ENCODE measurements at regions not wholly inside any gene's neighbourhood (a gene's known extent, or its start where the extent isn't known, plus 50 kb on each side); places are given as distances from the start of the nearest gene placed in this dataset.

- WGBS, 2 donors = 78 to 80% methylated on average over 4 of the region's 4 CpGs
- DNase-seq (ENCODE audit: low spot score in 2 of 2) = no peak
- TF ChIP-seq POLR2A (IDR thresholded peaks at IDR 0.05) = no peak
- TF ChIP-seq, protein P1, sequence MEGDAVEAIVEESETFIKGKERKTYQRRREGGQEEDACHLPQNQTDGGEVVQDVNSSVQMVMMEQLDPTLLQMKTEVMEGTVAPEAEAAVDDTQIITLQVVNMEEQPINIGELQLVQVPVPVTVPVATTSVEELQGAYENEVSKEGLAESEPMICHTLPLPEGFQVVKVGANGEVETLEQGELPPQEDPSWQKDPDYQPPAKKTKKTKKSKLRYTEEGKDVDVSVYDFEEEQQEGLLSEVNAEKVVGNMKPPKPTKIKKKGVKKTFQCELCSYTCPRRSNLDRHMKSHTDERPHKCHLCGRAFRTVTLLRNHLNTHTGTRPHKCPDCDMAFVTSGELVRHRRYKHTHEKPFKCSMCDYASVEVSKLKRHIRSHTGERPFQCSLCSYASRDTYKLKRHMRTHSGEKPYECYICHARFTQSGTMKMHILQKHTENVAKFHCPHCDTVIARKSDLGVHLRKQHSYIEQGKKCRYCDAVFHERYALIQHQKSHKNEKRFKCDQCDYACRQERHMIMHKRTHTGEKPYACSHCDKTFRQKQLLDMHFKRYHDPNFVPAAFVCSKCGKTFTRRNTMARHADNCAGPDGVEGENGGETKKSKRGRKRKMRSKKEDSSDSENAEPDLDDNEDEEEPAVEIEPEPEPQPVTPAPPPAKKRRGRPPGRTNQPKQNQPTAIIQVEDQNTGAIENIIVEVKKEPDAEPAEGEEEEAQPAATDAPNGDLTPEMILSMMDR (IDR thresholded peaks at IDR 0.05) = no peak
- intact Hi-C loops (cut with DNase I; ENCODE audit: low total_unique reads) = no loop called here
- no peak overlapping the region for H3K4me3 ChIP-seq (ENCODE audit: low read depth, poor library complexity, severe bottlenecking)
Observed at GRCh38 chr5:175056831-175057230, 332.4 kb downstream of the MSX2 start.

GRCh38 chr5:175054243-175054642 is 329.9 kb downstream of the MSX2 start:
- intact Hi-C loops (cut with DNase I; ENCODE audit: low total_unique reads) = no loop called here
- no peak overlapping the region for H3K4me3 ChIP-seq (ENCODE audit: low read depth, poor library complexity, severe bottlenecking)
- 67 to 71% methylated on average over 3 of the region's 3 CpGs for WGBS, 2 donors
- no peak for DNase-seq (ENCODE audit: low spot score in 2 of 2)
- TF ChIP-seq POLR2A (IDR thresholded peaks at IDR 0.05) = no peak

DNA sequence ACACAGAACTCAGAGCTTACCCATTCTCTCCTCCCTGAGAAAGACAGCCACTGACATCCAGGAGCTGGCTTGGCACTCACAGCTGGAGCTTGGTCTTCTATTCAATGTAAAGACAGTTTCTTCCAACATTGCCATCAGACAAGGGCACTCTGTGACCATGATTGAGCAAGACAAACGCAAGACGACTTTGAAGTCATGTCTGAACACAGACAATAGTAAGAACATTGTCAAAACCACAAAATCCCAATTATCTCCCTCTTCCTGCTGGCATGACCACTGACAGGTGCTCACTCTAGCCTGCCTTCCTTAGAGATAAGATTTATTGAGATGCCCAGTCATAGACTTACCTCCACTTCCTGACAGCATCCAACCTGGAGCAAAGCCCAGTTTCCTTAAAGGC is 328.0 kb downstream of the MSX2 start:
- no peak overlapping the region for H3K4me3 ChIP-seq (ENCODE audit: low read depth, poor library complexity, severe bottlenecking)
- TF ChIP-seq, protein P1 (IDR thresholded peaks at IDR 0.05) = no peak
- WGBS, 2 donors = 67 to 72% methylated on average over 2 of the region's 2 CpGs
- no peak for DNase-seq (ENCODE audit: low spot score in 2 of 2)
- intact Hi-C loops (cut with DNase I; ENCODE audit: low total_unique reads) = no loop called here

DNA sequence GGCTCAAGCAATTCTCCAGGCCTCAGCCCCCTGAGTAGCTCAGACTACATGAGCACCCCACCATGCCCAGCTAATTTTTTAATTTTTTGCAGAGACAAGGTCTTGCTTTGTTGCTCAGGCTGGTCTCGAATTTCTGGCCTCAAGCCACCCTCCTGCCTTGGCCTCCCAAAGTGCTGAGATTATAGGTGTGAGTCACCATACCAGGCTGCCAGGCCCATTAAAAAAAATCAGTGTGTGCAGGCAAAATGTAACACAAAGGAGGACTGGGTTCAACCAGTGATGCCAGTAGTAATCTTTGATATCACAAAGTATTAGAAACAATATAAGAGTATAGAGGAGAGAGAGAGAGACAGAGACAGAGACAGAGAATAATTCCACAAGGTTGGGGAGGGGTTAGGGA is 322.7 kb downstream of the MSX2 start:
- H3K4me3 ChIP-seq (ENCODE audit: low read depth, poor library complexity, severe bottlenecking) = no peak overlapping the region
- DNase-seq (ENCODE audit: low spot score in 2 of 2) = no peak
- 23 to 52% methylated on average over 1 of the region's 1 CpG for WGBS, 2 donors
- no peak for TF ChIP-seq POLR2A (IDR thresholded peaks at IDR 0.05)
- TF ChIP-seq, protein P1 (IDR thresholded peaks at IDR 0.05) = no peak
- intact Hi-C loops (cut with DNase I; ENCODE audit: low total_unique reads) = no loop called here

DNA sequence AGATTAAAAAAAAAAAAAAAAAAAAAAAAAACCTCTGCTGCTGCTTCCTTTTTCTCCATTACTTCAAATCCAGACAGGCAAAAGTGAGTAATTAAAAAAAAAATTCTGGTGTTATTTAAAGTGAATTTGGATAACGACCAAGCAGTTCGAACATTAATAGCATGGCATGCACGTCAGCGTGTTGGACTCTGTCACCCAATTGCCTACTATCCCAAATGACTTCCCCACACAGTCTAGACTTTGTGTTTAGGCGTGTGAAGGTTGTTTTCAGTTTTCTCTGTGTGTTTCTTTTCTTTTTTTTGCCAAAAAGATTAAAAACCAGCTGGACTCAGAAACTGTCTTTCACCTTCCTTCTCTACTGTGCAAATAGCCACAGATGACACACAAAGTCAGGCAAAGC is 321.4 kb downstream of the MSX2 start:
- intact Hi-C loops (cut with DNase I; ENCODE audit: low total_unique reads) = no loop called here
- no peak for DNase-seq (ENCODE audit: low spot score in 2 of 2)
- TF ChIP-seq POLR2A (IDR thresholded peaks at IDR 0.05) = no peak
- TF ChIP-seq, protein P1 (IDR thresholded peaks at IDR 0.05) = no peak
- no peak overlapping the region for H3K4me3 ChIP-seq (ENCODE audit: low read depth, poor library complexity, severe bottlenecking)
- 39 to 57% methylated on average over 5 of the region's 5 CpGs for WGBS, 2 donors

DNA sequence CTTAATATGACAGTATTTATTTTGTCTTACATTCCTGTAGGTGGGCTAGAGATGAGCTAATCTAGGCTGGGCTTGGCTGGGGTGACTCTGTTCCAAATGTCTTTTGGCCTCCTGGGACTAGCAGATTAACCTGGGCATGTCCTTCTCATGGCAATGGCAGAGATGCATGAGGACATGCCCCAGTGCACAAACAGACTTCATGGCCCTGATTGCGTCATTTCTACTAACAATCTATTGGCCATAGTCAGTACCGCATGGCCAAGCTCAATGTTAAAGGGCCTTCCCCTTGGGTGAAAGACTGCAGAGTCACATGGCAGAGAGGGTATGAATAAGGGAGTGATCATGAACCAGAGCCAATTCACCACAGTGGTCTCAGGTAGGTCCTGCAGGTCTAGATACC is 313.4 kb downstream of the MSX2 start:
- TF ChIP-seq, protein P1 (IDR thresholded peaks at IDR 0.05) = no peak
- no peak for TF ChIP-seq POLR2A (IDR thresholded peaks at IDR 0.05)
- 93 to 100% methylated on average over 2 of the region's 2 CpGs for WGBS, 2 donors
- DNase-seq (ENCODE audit: low spot score in 2 of 2) = no peak
- intact Hi-C loops (cut with DNase I; ENCODE audit: low total_unique reads) = no loop called here
- H3K4me3 ChIP-seq (ENCODE audit: low read depth, poor library complexity, severe bottlenecking) = no peak overlapping the region

Data from lower leg skin (tissue), 4 donors.